ENCODE measurements at regions not wholly inside any gene's neighbourhood (a gene's known extent, or its start where the extent isn't known, plus 50 kb on each side); places are given as distances from the start of the nearest gene placed in this dataset.
"Not testable (repeated sequence)": the region's sequence is repeated elsewhere in the genome, so short reads cannot be mapped to it uniquely, and the experiment has no call there.

GRCh38 chr4:120200573-120201110, 134.0 kb upstream of the MAD2L1 start:
- not testable (repeated sequence) for DNase-seq (ENCODE audit: low read depth)

- no peak for DNase-seq (ENCODE audit: low read depth)
Observed at GRCh38 chr4:120198411-120198810, 131.8 kb upstream of the MAD2L1 start.

- DNase-seq (ENCODE audit: low read depth), result no peak
Observed at GRCh38 chr4:120177603-120178002, 111.0 kb upstream of the MAD2L1 start.

- no peak for DNase-seq (ENCODE audit: low read depth)
Observed at GRCh38 chr4:120175272-120175671, 108.6 kb upstream of the MAD2L1 start.

- DNase-seq (ENCODE audit: low read depth), result no peak
Observed at GRCh38 chr4:120163895-120164294, 97.2 kb upstream of the MAD2L1 start.

GRCh38 chr4:120158841-120159463, 92.3 kb upstream of the MAD2L1 start:
- no peak for DNase-seq (ENCODE audit: low read depth)

- DNase-seq (ENCODE audit: low read depth), result no peak
Observed at GRCh38 chr4:120158046-120158445, 91.4 kb upstream of the MAD2L1 start.

GRCh38 chr4:120156120-120156718, 89.6 kb upstream of the MAD2L1 start:
- peak; percentile 66 for DNase-seq (ENCODE audit: low read depth)

- no peak for DNase-seq (ENCODE audit: low read depth)
Observed at GRCh38 chr4:120155287-120155686, 88.6 kb upstream of the MAD2L1 start.

GRCh38 chr4:120144634-120145033, 78.0 kb upstream of the MAD2L1 start:
- peak; percentile 7 for DNase-seq (ENCODE audit: low read depth)

- no peak for DNase-seq (ENCODE audit: low read depth)
Observed at GRCh38 chr4:120144041-120144440, 77.4 kb upstream of the MAD2L1 start.

GRCh38 chr4:120139392-120139791, 72.7 kb upstream of the MAD2L1 start:
- DNase-seq (ENCODE audit: low read depth), result no peak

- DNase-seq (ENCODE audit: low read depth), result peak; percentile 15
Observed at GRCh38 chr4:120132935-120133334, 66.3 kb upstream of the MAD2L1 start.

- DNase-seq (ENCODE audit: low read depth), result no peak
Observed at GRCh38 chr4:120130786-120131185, 64.1 kb upstream of the MAD2L1 start.

Data from EH (cell line).